ENCODE measurements at regions not wholly inside any gene's neighbourhood (a gene's known extent, or its start where the extent isn't known, plus 50 kb on each side); places are given as distances from the start of the nearest gene placed in this dataset.
A peak's percentile ranks its signal among the peaks of the same experiment; 100 is the strongest.

- H3K27me3 ChIP-seq (ENCODE audit: control insufficient read depth, insufficient read depth, low read length) = no peaks in the 10 kb centered on the region
- POLR2A ChIA-PET = interaction anchor here (0.6 kb wide), 1 partner anchor 19 kb away, joined by 6 read pairs; no protein-coding TSS in a partner anchor
- no peaks in the 10 kb centered on the region for H3K9me3 ChIP-seq (ENCODE audit: control insufficient read depth, insufficient read depth, low read depth, low read length)
- peaks cover 10% of the 10 kb centered on the region for H3K4me1 ChIP-seq (ENCODE audit: control insufficient read depth, insufficient read depth, low read length)
- ATAC-seq (no peak), DNase-seq (ENCODE audit: low read depth, low spot score) (no peak)
- no peak for TF ChIP-seq POLR2AphosphoS5 (IDR thresholded peaks at IDR 0.05; ENCODE audit: low read depth, low read length)
- TF ChIP-seq TCF7L2 (IDR thresholded peaks at IDR 0.05; ENCODE audit: low read depth, low read length) = no peak
- no peak for TF ChIP-seq SIN3A (IDR thresholded peaks at IDR 0.05; ENCODE audit: borderline replicate concordance, insufficient read depth, low read depth, low read length)
- TF ChIP-seq CTCF (IDR thresholded peaks at IDR 0.05) = no peak
- TF ChIP-seq REST (IDR thresholded peaks at IDR 0.05; ENCODE audit: insufficient read depth in 1 of 2, low read depth in 2 of 2, low read length in 1 of 2) = no peak
- peak overlapping the region; percentile 58; the same call in 1 of the 2 replicates for H3K27ac ChIP-seq (ENCODE audit: low read length)
- H3K36me3 ChIP-seq (ENCODE audit: control insufficient read depth, insufficient read depth, low read length) = no peaks in the 10 kb centered on the region
- intact Hi-C loops (cut with micrococcal nuclease; ENCODE audit: unreplicated experiment) = no loop called here
- in situ Hi-C loops (cut with HindIII; ENCODE audit: low pct_unique_long_range_greater_than_20kb, low sequenced_read_pairs) = no loop called here
- no TSS peak for BruUV-seq (replicated peaks)
- no peak overlapping the region for H3K4me3 ChIP-seq (ENCODE audit: low read depth in 2 of 2, low read length in 2 of 2)
- CTCF ChIA-PET = no interaction called here
Observed at GRCh38 chr14:50045837-50046236, 70.5 kb downstream of the VCPKMT start.

GRCh38 chr14:50047274-50047676 is 69.1 kb downstream of the VCPKMT start:
- Histone ChIP-seq H3K4me3 (ENCODE audit: low read depth in 2 of 2, low read length in 2 of 2) (no peak overlapping the region), H3K36me3 (ENCODE audit: control insufficient read depth, insufficient read depth, low read length) (no peaks in the 10 kb centered on the region), H3K9me3 (ENCODE audit: control insufficient read depth, insufficient read depth, low read depth, low read length) (no peaks in the 10 kb centered on the region), H3K4me1 (ENCODE audit: control insufficient read depth, insufficient read depth, low read length) (peaks cover 5% of the 10 kb centered on the region; the same call in 1 of the 2 replicates), H3K27me3 (ENCODE audit: control insufficient read depth, insufficient read depth, low read length) (no peaks in the 10 kb centered on the region), H3K27ac (ENCODE audit: low read length) (no peak overlapping the region)
- ChIA-PET CTCF (interaction anchor here (0.6 kb wide), 2 partner anchors 13 to 729 kb away, joined by 3 to 5 read pairs; no protein-coding TSS in a partner anchor), POLR2A (no interaction called here)
- in situ Hi-C loops (cut with HindIII; ENCODE audit: low pct_unique_long_range_greater_than_20kb, low sequenced_read_pairs) = no loop called here
- ATAC-seq (no peak), DNase-seq (ENCODE audit: low read depth, low spot score) (no peak)
- TF ChIP-seq SIN3A (IDR thresholded peaks at IDR 0.05; ENCODE audit: borderline replicate concordance, insufficient read depth, low read depth, low read length) (no peak), POLR2AphosphoS5 (IDR thresholded peaks at IDR 0.05; ENCODE audit: low read depth, low read length) (no peak), REST (IDR thresholded peaks at IDR 0.05; ENCODE audit: insufficient read depth in 1 of 2, low read depth in 2 of 2, low read length in 1 of 2) (no peak), TCF7L2 (IDR thresholded peaks at IDR 0.05; ENCODE audit: low read depth, low read length) (no peak), CTCF (IDR thresholded peaks at IDR 0.05) (no peak)
- BruUV-seq (replicated peaks) = no TSS peak
- intact Hi-C loops (cut with micrococcal nuclease; ENCODE audit: unreplicated experiment) = no loop called here

All from Panc1 (cell line).